SHP77 (cell line): ENCODE measurements at regions not wholly inside any gene's neighbourhood (a gene's known extent, or its start where the extent isn't known, plus 50 kb on each side); places are given as distances from the start of the nearest gene placed in this dataset.

Source experiments
- DNase-seq, 2 experiments: peaks; one replicate each; lab custom pipeline; 2025; lab: John Stamatoyannopoulos, UW

DNA sequence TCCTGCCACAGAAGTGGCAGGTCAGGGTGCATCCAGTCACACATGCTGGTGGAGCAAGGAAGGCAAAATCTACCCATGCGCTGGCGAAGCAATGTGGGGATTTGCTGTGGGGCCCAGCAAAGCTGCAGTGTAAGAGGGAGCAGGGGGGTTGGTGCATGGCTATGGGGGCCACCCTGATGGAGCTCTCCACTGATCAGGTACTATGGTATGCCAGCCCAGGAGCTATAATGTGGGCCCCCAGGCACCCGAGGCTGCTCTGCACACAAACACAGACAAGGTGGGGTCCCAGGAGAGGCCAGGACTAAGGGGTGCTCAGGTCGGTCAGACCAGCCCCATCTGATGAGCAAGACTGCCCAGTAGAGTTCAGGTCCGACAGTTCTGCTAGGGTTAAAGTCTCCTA is 213.5 kb downstream of the ZC3H11B start:
- DNase-seq: no peak

DNA sequence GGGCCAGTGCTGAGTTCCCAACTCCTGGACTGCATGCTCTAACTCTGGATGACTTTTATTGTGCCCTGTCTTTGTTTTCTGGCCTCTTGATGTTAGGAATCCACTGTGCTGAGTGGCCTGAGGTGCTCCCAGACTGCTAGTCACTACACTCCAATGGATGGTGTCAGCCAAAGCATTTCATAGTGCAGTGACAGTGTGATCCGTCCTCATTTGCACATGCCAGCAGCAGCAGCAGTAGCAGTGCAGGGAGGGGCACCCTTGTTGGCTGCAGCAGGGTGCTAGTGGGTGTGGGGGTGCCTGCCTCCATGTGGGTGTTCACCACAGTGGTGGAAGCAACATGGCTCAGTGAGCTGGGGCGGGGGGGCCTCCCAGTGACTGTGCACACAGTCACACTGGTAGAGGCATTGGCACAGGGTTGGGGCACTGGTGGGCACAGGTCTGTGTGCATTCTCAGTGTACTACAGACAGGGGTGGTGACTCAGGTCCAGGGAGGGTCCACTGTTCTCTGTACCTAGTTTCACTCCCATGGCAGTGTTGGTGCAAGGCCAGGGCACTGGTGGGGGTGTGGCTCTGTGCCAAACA is 214.0 kb downstream of the ZC3H11B start:
- DNase-seq: no peak

DNA sequence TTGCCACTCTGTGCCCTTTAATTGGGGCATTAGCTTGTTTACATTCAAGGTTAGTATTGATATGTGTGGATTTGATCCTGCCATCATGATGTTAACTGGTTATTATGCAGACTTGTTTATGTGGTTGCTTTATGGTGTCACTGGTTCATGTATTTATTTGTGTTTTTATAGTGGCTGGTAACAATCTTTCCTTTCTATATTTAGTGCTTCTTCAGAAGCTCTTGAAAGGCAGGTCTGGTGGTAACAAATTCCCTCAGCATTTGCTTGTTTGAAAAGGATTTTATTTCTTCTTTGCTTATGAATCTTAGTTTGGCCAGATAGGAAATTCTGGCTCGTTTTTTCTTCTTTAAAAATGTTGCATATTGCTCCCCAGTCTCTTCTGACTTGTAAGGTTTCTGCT is 215.4 kb downstream of the ZC3H11B start:
- no peak for DNase-seq

- no peak for DNase-seq
Measured at GRCh38 chr1:219391297-219391696, 217.6 kb downstream of the LYPLAL1 start.

DNA sequence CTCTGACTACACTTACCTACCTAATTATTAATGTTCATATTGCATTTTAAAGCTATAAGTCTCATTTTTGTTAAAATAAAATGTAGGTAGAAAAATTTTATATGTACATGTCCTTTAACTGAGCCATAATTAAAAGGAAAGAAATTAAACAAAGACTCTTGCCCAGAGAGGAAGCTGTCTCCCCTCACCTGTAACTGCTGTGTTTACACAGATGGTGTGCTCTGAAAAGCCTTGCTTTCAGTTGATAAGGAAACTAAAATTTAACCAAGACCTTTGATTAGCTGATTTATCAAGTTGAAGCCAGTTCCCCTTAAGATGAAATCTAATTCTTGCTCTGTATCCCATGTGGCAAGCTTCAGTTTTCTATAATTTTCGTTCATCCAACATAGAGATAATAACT is 213.5 kb downstream of the LYPLAL1 start:
- peak; percentile 49 to 52 for DNase-seq

GRCh38 chr1:219385787-219386427 is 212.2 kb downstream of the LYPLAL1 start:
- DNase-seq: peak; percentile 36 to 52

- DNase-seq: no peak
Measured at GRCh38 chr1:219383281-219383680, 209.6 kb downstream of the LYPLAL1 start.

DNA sequence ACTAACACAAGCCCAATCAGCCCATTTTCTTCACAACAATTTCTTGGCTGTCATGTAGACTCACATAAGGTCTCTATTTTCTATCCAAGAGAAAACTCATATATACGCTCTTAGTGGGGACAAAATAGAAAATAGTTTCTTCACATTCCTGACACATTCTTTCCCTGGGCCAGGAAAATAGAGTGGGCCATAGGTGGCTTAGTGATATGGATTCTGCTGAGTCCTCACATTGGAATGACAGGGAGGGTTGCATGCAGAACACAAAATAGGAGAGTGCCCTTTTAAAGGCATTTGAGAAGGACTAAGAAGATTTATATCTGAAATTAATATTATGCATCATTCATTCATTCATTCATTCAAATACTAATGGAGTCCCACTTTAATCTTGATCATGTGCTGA is 207.7 kb downstream of the LYPLAL1 start:
- no peak for DNase-seq

- no peak for DNase-seq
Measured at GRCh38 chr1:219380463-219380862, 206.8 kb downstream of the LYPLAL1 start.

DNA sequence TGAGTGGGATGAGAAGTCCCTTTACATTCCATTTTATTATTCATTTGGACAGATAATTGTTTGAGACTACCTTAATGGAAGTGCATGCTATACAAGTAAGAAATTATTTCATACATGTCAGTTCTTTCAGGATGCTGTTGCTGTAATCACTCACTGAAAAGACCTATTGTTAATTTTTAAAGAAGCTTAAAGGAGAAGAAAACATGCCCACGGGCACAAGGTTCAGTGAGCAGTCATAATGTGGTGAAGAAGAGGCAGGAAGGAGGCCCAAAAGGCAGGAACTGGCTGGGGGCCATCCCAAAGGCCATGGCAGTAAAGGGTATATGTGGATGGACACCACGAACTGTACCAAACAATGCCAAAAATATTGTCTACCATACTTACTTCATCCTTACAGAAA is 206.0 kb downstream of the LYPLAL1 start:
- no peak for DNase-seq

- DNase-seq: no peak
Measured at GRCh38 chr1:219374636-219375035, 201.0 kb downstream of the LYPLAL1 start.

DNA sequence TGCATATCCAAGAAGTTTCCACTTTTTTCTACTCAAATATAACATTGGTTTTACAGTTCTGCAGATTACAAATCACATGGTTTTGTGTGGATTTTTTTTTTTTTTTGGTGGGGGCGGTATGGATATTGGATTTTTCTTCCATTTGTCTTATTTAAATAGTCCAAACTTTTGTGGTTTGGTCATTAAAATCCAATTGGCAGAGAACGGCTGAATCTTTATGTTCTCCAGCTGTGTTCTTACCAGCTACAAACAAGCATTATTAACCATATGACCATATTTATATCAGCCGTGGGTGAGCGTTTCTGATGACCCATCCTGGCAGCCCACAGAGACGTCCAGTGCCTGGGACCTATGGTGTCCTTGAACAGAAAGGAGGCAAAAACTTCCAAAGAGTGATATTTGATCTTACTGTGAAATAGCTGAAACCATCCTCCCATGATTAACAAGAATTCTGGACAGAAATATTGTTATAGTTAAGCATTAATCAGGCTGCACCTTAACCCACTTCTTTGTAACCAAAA is 200.4 kb downstream of the LYPLAL1 start:
- DNase-seq: no peak

- DNase-seq: no peak
Measured at GRCh38 chr1:219373616-219373935, 199.9 kb downstream of the LYPLAL1 start.

DNA sequence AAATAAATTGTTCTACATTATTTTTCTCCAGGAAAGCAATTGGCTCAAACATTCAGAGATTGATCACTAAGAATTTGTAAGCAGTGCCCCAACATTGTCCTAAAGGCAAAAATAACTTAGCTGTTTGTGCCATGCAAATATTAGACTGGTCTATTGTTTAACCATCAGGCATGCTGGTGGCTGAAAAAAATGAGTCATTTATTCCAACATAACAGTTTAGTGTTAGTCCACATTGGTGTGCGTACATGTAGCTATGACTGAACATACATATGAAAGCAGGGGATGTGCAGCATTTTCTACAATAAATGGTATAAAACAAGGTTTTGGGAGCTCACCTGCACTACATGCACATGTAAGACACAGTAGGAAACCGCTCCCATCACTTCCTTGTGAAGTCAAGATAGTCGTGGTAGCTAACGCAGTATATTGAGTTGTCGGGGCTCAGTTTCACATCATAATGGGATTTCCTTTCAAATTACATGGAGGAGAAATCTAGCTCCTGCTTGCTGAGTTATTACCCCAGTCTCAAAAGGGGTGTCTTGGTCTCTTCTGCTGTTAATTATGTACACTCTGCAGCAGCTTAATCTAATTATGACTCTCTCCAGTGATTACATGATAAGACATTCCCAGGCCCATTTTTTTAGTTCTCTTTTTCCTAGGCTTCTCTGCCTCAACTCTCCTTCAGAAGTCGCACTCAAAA is 199.4 kb downstream of the LYPLAL1 start:
- DNase-seq: no peak

DNA sequence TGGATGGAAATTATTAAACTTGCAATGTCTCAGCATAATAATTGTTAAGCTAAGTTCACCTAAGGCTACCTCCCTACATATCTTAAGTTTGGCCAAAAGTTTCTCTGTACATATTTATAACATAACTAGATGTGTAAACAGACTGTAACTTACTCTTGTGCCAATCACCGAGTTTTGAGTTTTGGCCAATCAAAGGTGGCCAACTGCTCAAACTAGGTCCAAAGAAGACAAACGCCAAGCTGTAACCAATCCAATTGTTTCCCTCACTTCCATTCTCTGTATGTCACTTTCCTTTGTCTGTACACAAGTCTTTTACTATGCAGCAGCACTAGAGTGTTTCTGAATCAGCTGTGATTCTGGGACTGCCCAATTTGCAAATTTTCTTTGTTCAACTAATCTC is 197.8 kb downstream of the LYPLAL1 start:
- DNase-seq: no peak

GRCh38 chr1:219367496-219367895 is 193.8 kb downstream of the LYPLAL1 start:
- DNase-seq: no peak

DNA sequence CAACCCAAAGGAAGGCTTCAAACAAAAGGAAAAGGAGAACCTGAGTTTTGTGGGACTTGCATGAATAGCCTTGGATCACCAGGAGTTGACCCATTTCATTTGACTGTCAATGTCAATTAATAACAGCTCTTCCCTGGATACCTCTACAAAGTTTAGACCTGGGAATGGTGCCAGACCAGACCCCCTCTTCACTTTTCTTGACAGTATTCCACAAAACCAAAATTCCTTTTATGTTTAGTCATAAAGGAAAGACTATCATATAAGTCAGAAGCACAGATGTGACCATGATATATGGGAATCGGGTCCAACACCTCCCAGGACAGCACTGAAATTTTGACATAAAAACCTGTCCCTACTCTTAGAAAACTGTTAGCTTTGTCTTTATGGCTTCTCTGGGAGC is 191.8 kb downstream of the LYPLAL1 start:
- DNase-seq: no peak

DNA sequence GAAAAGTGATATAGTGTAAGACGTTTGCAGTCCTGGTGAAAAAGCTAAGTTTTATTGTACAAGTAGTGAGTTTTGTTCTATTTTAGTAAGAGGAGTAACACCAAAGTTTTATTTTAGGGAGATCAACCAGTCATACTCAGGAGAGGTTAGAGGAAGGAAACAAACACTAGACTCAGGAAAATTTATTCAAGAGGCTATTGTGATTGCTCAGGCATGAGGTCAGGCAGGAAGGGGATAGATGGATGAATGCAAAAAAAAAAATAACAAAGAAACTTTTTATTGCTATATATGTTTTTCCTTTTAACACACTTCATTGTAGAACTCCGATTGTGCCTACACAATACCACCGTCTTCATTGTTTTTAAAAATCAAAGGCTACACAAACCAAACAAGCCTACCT is 189.0 kb downstream of the LYPLAL1 start:
- DNase-seq: no peak

DNA sequence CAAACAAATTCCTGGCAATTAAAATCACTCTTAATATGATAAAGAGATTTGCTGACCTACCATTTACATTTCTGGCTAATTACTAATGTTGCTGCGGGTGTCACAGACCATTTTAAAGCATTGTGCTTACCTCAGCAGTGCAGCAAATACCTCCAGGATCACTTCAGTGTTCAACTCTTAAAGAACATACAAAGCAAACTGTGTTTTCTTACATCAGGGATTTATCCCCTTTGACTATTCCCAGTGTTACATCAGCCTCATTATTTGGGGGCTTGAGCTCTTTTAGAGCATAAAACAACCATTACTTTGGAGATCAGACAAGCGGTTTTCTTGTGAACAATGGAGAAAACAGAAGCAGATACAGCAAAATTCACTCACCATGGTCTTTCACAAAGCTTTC is 185.4 kb downstream of the LYPLAL1 start:
- DNase-seq: no peak

- no peak for DNase-seq
Measured at GRCh38 chr1:219358080-219358479, 184.4 kb downstream of the LYPLAL1 start.

- no peak for DNase-seq
Measured at GRCh38 chr1:219354962-219355361, 181.3 kb downstream of the LYPLAL1 start.

- no peak for DNase-seq
Measured at GRCh38 chr1:219352961-219353651, 179.4 kb downstream of the LYPLAL1 start.
